ENCODE measurements at regions not wholly inside any gene's neighbourhood (a gene's known extent, or its start where the extent isn't known, plus 50 kb on each side); places are given as distances from the start of the nearest gene placed in this dataset.

DNA sequence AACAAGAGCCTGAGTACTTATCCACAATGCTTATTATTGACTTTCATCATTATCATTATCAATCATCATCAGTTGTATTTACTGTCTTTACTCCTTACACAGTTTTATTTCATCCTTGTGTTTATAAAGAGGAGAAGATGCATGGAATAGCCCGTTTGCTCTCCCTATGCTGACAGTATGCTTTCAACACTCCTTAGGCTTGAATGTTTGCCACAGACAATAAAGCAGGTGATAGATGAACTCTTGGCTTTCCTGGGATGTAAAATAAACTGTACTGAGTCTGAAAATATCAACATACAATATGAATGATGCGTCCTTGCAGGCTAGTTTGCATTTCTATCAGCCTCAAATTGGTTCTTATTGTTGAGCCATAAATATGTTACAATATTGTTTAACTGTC, 891.8 kb upstream of the NCAM2 start:
- TF ChIP-seq, protein P1, sequence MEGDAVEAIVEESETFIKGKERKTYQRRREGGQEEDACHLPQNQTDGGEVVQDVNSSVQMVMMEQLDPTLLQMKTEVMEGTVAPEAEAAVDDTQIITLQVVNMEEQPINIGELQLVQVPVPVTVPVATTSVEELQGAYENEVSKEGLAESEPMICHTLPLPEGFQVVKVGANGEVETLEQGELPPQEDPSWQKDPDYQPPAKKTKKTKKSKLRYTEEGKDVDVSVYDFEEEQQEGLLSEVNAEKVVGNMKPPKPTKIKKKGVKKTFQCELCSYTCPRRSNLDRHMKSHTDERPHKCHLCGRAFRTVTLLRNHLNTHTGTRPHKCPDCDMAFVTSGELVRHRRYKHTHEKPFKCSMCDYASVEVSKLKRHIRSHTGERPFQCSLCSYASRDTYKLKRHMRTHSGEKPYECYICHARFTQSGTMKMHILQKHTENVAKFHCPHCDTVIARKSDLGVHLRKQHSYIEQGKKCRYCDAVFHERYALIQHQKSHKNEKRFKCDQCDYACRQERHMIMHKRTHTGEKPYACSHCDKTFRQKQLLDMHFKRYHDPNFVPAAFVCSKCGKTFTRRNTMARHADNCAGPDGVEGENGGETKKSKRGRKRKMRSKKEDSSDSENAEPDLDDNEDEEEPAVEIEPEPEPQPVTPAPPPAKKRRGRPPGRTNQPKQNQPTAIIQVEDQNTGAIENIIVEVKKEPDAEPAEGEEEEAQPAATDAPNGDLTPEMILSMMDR (IDR thresholded peaks at IDR 0.05), result no peak
- TF ChIP-seq POLR2AphosphoS5 (IDR thresholded peaks at IDR 0.05), result no peak
- no peak for TF ChIP-seq POLR2A (IDR thresholded peaks at IDR 0.05)

All from gastroesophageal sphincter (tissue), 3 donors.